ENCODE measurements at regions not wholly inside any gene's neighbourhood (a gene's known extent, or its start where the extent isn't known, plus 50 kb on each side); places are given as distances from the start of the nearest gene placed in this dataset.

DNA sequence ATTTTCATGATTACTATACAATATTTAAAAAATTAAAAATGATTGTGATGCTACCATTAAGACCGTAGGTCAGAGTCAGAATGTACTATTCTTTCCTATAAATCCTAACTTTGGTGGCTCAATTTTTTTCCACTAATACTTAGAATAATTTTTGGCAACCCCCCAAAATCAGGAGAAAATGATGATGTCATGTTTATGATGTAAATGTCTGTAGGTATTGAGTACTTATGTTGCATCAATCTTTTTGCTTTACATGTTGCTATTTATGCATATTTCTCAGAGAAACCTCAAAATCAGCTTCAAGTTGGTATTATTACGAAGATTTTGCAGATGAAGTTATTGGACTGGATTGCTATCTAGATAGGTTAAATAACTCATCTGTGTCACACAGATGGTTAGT is 371.2 kb downstream of the ADGRL2 start:
- no peak overlapping the region for H3K27ac ChIP-seq (ENCODE audit: low read length)
- no peaks in the 10 kb centered on the region for H3K27me3 ChIP-seq (ENCODE audit: control insufficient read depth, insufficient read depth, low read length)
- H3K36me3 ChIP-seq (ENCODE audit: control insufficient read depth, low read depth, low read length): no peaks in the 10 kb centered on the region
- no peak overlapping the region for H3K9ac ChIP-seq (ENCODE audit: low read length)
- H3K9me3 ChIP-seq (ENCODE audit: control insufficient read depth, low read depth, low read length): no peaks in the 10 kb centered on the region
- H3K4me1 ChIP-seq (ENCODE audit: control insufficient read depth, low read depth, low read length): no peaks in the 10 kb centered on the region
- no peak overlapping the region for H3K4me3 ChIP-seq (ENCODE audit: low read length)

DNA sequence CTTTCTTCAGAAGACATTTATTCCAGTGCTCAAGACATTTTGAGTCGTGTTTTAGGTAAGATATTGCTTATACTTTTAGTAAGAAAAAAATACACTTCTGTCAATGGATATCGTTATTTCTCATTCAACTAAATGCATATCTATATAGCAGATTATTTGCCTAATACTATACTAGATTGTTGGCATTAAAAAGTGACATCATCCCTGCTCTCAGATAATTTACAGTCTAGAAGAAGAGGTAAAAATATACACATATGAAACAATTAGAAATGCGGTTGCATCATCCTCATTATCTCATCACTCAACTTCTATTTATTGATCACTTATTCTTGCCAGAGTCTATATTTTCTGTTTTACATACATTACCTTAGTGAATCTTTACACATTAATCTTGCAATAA is 367.7 kb downstream of the ADGRL2 start:
- H3K27me3 ChIP-seq (ENCODE audit: control insufficient read depth, insufficient read depth, low read length): no peaks in the 10 kb centered on the region
- no peak overlapping the region for H3K27ac ChIP-seq (ENCODE audit: low read length)
- no peaks in the 10 kb centered on the region for H3K9me3 ChIP-seq (ENCODE audit: control insufficient read depth, low read depth, low read length)

DNA sequence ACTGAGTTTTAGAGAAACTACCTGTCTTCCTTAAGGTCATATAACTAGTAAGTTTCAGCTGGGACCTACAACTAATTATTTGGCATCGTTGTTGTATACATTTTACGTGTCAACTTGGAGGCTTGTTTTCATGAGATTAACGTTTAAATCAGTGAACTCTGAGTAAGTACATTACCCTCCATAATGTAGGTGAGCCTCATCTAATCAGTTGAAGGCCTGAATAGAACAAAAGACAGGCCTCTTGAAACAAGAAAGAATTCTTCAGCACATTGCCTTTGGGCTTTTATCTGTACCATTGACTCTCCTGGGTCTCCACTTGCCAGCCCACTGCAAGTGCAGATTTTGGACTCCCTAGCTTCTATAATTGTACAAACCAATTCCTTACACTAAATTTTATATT is 364.6 kb downstream of the ADGRL2 start:
- Histone ChIP-seq H3K4me1 (ENCODE audit: control insufficient read depth, low read depth, low read length) (no peaks in the 10 kb centered on the region), H3K27ac (ENCODE audit: low read length) (no peak overlapping the region), H3K36me3 (ENCODE audit: control insufficient read depth, low read depth, low read length) (no peaks in the 10 kb centered on the region), H3K9me3 (ENCODE audit: control insufficient read depth, low read depth, low read length) (no peaks in the 10 kb centered on the region), H3K4me3 (ENCODE audit: low read length) (no peak overlapping the region), H3K27me3 (ENCODE audit: control insufficient read depth, insufficient read depth, low read length) (no peaks in the 10 kb centered on the region), H3K9ac (ENCODE audit: low read length) (no peak overlapping the region)

More for the DNA sequence above, 367.7 kb downstream of the ADGRL2 start:
- no peak overlapping the region for H3K9ac ChIP-seq (ENCODE audit: low read length)
- H3K4me3 ChIP-seq (ENCODE audit: low read length): no peak overlapping the region
- no peaks in the 10 kb centered on the region for H3K4me1 ChIP-seq (ENCODE audit: control insufficient read depth, low read depth, low read length)
- no peaks in the 10 kb centered on the region for H3K36me3 ChIP-seq (ENCODE audit: control insufficient read depth, low read depth, low read length)

DNA sequence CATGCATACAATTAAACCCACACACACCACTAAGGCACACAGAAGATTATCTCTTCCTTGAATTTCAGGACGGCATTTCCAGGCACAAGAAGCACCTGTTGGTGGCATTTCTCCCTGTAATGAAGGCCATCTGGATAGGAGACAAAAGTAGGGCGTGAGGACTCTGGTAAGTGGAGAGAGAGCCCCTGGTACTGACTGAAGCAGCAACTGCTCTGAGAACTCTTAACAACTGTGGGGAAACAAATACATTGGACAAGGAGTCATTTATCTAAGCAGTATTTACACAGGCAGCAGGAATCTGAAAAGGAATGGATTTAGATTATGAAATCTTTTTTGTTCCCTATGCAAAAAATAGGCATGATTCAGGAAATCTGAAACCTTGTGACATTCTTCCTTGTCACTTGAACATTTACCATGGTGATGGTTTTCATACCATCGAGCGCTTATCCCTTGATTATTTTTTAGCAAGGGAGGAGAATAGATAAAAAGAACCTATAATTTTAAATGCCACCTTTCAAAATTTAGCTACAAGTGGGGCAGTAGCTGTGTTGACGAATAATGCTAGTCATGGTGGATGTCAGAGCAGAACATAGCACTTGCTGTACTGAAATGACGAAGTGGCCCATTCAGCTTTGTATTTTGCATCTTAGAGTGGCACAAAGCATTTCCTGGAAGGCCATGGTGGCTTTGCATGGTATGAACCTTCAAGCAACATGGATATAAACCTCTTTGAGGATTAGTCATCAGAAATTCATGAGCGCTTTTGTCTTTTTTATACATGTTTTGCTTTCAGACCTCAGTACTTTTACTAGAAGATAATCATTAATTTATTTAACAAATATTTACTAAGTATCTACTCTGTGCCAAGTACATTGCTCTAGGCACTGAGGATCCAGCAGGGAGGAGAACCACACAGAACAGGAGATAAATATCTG is 362.0 kb downstream of the ADGRL2 start:
- no peaks in the 10 kb centered on the region for H3K4me1 ChIP-seq (ENCODE audit: control insufficient read depth, low read depth, low read length)
- no peaks in the 10 kb centered on the region for H3K9me3 ChIP-seq (ENCODE audit: control insufficient read depth, low read depth, low read length)
- no peak overlapping the region for H3K4me3 ChIP-seq (ENCODE audit: low read length)
- H3K27ac ChIP-seq (ENCODE audit: low read length): no peak overlapping the region
- no peaks in the 10 kb centered on the region for H3K27me3 ChIP-seq (ENCODE audit: control insufficient read depth, insufficient read depth, low read length)
- no peak overlapping the region for H3K9ac ChIP-seq (ENCODE audit: low read length)
- no peaks in the 10 kb centered on the region for H3K36me3 ChIP-seq (ENCODE audit: control insufficient read depth, low read depth, low read length)

DNA sequence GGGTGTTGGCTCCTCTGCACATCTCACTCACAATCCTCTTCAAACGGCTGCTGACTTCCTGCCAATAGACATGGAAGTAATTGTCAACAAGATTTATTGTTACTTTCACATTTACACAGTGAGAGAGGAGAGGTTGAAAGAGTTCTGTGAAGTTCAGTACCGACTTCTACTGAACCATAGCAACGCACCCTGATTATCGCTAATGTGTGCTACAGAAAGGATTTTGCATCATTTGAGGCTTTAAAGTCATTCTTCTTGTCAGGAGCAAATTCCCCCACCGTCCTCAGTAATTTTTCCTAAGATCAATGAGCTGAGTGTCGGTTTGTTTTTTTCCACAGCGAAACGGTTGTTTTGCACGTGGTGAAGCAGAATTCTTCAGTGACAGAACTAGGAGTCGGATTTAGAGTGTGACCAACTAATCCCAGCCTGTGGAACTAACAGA is 361.0 kb downstream of the ADGRL2 start:
- Histone ChIP-seq H3K9ac (ENCODE audit: low read length) (no peak overlapping the region), H3K9me3 (ENCODE audit: control insufficient read depth, low read depth, low read length) (no peaks in the 10 kb centered on the region), H3K4me1 (ENCODE audit: control insufficient read depth, low read depth, low read length) (no peaks in the 10 kb centered on the region), H3K27ac (ENCODE audit: low read length) (no peak overlapping the region), H3K4me3 (ENCODE audit: low read length) (no peak overlapping the region), H3K27me3 (ENCODE audit: control insufficient read depth, insufficient read depth, low read length) (no peaks in the 10 kb centered on the region), H3K36me3 (ENCODE audit: control insufficient read depth, low read depth, low read length) (no peaks in the 10 kb centered on the region)

DNA sequence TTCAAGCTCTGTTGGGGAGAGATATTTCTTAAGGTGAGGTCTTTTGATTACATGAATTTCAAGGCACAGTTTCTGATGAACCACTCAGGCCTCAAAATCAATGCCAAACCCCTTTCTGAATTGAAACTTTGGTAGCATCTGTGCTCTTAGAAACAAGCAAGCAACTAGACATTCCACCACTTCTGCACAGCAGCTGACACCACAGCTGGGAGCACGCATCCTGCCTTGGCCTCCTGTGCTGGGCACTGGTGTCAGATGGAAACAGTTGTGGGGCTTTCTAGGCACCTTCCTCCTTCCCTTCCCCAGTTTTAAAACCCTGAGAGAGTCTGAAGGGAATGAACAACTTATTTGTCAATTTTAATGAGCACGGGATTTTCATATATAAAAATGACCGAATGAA is 360.2 kb downstream of the ADGRL2 start:
- no peak overlapping the region for H3K27ac ChIP-seq (ENCODE audit: low read length)
- no peaks in the 10 kb centered on the region for H3K9me3 ChIP-seq (ENCODE audit: control insufficient read depth, low read depth, low read length)
- no peak overlapping the region for H3K9ac ChIP-seq (ENCODE audit: low read length)
- no peaks in the 10 kb centered on the region for H3K27me3 ChIP-seq (ENCODE audit: control insufficient read depth, insufficient read depth, low read length)
- no peaks in the 10 kb centered on the region for H3K4me1 ChIP-seq (ENCODE audit: control insufficient read depth, low read depth, low read length)
- no peaks in the 10 kb centered on the region for H3K36me3 ChIP-seq (ENCODE audit: control insufficient read depth, low read depth, low read length)
- no peak overlapping the region for H3K4me3 ChIP-seq (ENCODE audit: low read length)

DNA sequence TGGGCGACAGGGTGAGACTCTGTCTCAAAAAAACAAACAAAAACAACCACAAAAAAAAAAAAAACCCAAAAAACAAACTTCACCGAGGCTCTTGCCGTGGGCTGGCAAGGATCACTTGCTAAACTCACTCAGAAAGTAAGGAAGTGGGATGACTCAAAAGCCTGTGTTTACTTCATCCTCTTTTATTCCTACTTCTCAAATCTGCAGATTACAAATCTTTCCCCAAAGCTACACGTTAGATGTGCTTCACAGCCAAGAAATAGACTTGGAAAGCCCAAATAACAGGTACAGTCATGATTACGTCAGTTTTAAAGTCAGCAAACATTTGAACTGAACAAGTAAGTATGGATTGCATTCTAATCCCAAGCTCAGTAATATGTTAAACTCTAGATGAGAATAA is 359.3 kb downstream of the ADGRL2 start:
- Histone ChIP-seq H3K4me1 (ENCODE audit: control insufficient read depth, low read depth, low read length) (no peaks in the 10 kb centered on the region), H3K27ac (ENCODE audit: low read length) (no peak overlapping the region), H3K4me3 (ENCODE audit: low read length) (no peak overlapping the region), H3K27me3 (ENCODE audit: control insufficient read depth, insufficient read depth, low read length) (peaks cover 5% of the 10 kb centered on the region), H3K9me3 (ENCODE audit: control insufficient read depth, low read depth, low read length) (no peaks in the 10 kb centered on the region), H3K36me3 (ENCODE audit: control insufficient read depth, low read depth, low read length) (no peaks in the 10 kb centered on the region), H3K9ac (ENCODE audit: low read length) (no peak overlapping the region)

DNA sequence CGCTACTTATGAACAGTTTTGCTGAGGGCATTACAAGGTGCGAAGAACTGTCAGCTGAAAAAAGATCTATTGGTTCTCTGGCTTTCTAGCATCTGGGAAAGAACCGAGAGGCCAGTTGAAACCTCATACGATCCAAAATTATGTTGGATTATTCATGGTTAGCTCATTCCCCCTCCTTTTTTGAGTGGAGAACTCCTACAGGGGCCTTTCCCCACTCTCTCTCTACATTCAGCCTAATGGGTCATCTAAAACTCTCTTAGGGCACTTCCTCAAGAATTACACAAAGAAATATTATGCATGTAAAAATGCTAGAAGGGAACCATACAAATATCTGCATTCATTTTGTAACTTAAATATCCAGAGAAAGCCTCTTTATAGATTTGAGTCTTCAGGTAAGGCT is 358.2 kb downstream of the ADGRL2 start:
- Histone ChIP-seq H3K4me3 (ENCODE audit: low read length) (no peak overlapping the region), H3K9me3 (ENCODE audit: control insufficient read depth, low read depth, low read length) (no peaks in the 10 kb centered on the region), H3K27me3 (ENCODE audit: control insufficient read depth, insufficient read depth, low read length) (peaks cover 5% of the 10 kb centered on the region), H3K27ac (ENCODE audit: low read length) (no peak overlapping the region), H3K4me1 (ENCODE audit: control insufficient read depth, low read depth, low read length) (peaks cover 5% of the 10 kb centered on the region), H3K36me3 (ENCODE audit: control insufficient read depth, low read depth, low read length) (no peaks in the 10 kb centered on the region), H3K9ac (ENCODE audit: low read length) (no peak overlapping the region)

DNA sequence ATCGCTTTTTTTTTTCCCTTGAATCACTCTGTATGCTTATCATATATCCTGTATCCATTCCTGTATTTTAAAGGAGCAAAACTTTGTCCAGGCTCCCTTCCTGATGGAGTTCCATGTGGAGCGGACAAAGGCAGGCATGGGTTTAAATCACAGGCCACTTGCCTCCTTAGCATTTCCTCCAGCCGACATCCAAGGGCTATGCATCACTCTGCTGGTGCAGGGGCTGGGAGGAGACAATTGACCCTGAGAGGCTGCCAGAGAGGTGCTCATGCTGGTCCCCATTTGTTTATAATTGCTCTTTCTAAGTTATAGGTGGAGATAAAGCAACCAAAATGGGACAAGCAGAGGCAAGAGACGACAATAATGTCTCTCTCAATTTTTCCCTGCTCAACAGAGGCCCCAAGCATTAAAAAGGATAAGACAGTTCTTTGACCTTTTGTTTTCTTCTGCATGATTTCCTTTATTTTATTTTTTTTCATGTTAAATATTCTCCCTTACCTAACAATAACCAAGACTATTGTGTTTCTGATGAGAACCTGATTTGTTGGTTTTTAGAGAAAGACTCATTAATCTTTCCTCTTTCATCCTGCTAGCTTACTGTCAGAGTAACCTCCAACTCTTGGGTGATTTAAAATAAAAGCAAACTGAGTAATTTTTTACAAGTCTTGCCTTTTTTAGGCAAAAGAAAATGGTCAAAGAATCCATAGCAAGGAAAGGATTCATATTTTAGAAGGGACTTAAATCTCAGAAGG is 353.7 kb downstream of the ADGRL2 start:
- Histone ChIP-seq H3K27me3 (ENCODE audit: control insufficient read depth, insufficient read depth, low read length) (peaks cover 5% of the 10 kb centered on the region), H3K4me1 (ENCODE audit: control insufficient read depth, low read depth, low read length) (peaks cover 9% of the 10 kb centered on the region), H3K9ac (ENCODE audit: low read length) (no peak overlapping the region), H3K9me3 (ENCODE audit: control insufficient read depth, low read depth, low read length) (no peaks in the 10 kb centered on the region), H3K4me3 (ENCODE audit: low read length) (no peak overlapping the region), H3K27ac (ENCODE audit: low read length) (no peak overlapping the region), H3K36me3 (ENCODE audit: control insufficient read depth, low read depth, low read length) (no peaks in the 10 kb centered on the region)

DNA sequence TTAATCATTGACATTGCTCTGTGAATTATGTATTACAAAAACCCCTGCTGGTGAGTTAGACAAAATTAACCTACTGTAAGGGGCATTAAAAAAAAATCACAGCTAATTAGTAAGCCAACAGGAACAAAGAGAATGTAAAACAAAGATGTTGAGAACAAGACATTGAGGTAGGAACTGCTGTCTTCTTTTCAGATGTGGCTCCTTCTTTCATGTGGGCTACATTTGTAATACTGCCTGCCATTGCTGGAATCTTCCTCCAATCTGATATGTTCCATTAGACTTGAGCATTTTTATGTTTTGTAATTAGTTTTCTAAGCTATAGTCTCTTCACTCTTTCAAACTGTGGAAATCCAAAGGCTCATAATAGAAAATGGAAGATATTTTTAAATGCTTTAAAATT is 353.0 kb downstream of the ADGRL2 start:
- Histone ChIP-seq H3K27ac (ENCODE audit: low read length) (no peak overlapping the region), H3K9ac (ENCODE audit: low read length) (no peak overlapping the region), H3K4me1 (ENCODE audit: control insufficient read depth, low read depth, low read length) (peaks cover 9% of the 10 kb centered on the region), H3K9me3 (ENCODE audit: control insufficient read depth, low read depth, low read length) (no peaks in the 10 kb centered on the region), H3K27me3 (ENCODE audit: control insufficient read depth, insufficient read depth, low read length) (peaks cover 5% of the 10 kb centered on the region), H3K36me3 (ENCODE audit: control insufficient read depth, low read depth, low read length) (no peaks in the 10 kb centered on the region), H3K4me3 (ENCODE audit: low read length) (no peak overlapping the region)

DNA sequence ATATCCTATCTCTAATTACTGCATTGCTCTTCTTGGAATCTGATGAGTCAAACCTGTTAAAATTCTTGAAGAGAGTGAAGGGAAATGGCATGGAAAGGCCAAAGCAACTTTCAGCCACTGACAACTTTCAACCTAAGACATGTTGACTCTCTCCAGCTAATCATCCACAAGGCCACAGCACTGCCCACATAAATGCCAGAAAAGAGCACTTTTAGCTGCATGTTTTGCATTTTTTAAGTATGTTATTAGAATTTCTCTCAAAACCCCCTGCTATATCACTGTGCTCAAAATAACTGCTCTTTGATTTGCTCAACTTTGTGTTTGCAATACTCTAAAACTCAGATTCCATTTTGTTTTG is 352.5 kb downstream of the ADGRL2 start:
- Histone ChIP-seq H3K9me3 (ENCODE audit: control insufficient read depth, low read depth, low read length) (no peaks in the 10 kb centered on the region), H3K36me3 (ENCODE audit: control insufficient read depth, low read depth, low read length) (no peaks in the 10 kb centered on the region), H3K4me3 (ENCODE audit: low read length) (no peak overlapping the region), H3K27ac (ENCODE audit: low read length) (no peak overlapping the region), H3K4me1 (ENCODE audit: control insufficient read depth, low read depth, low read length) (peaks cover 9% of the 10 kb centered on the region), H3K27me3 (ENCODE audit: control insufficient read depth, insufficient read depth, low read length) (peaks cover 5% of the 10 kb centered on the region), H3K9ac (ENCODE audit: low read length) (no peak overlapping the region)
